ENCODE measurements at regions not wholly inside any gene's neighbourhood (a gene's known extent, or its start where the extent isn't known, plus 50 kb on each side); places are given as distances from the start of the nearest gene placed in this dataset.

- DNase-seq (ENCODE audit: insufficient read length, low spot score) (no peak), FAIRE-seq (no peak)
- no peak for TF ChIP-seq CTCF (IDR thresholded peaks at IDR 0.05; ENCODE audit: insufficient read depth, missing control alignments)
Observed at GRCh38 chr1:63152572-63152971, 169.8 kb upstream of the FOXD3 start.

- no peak for TF ChIP-seq CTCF (IDR thresholded peaks at IDR 0.05; ENCODE audit: insufficient read depth, missing control alignments)
- FAIRE-seq, result no peak
- no peak for DNase-seq (ENCODE audit: insufficient read length, low spot score)
Observed at GRCh38 chr1:63155437-63155836, 166.9 kb upstream of the FOXD3 start.

GRCh38 chr1:63157085-63157484 lies 165.3 kb upstream of the FOXD3 start:
- FAIRE-seq, result no peak
- TF ChIP-seq CTCF (IDR thresholded peaks at IDR 0.05; ENCODE audit: insufficient read depth, missing control alignments), result no peak
- no peak for DNase-seq (ENCODE audit: insufficient read length, low spot score)

- DNase-seq (ENCODE audit: insufficient read length, low spot score), result no peak
- FAIRE-seq, result peak; percentile 58
- no peak for TF ChIP-seq CTCF (IDR thresholded peaks at IDR 0.05; ENCODE audit: insufficient read depth, missing control alignments)
Observed at GRCh38 chr1:63169057-63169456, 153.3 kb upstream of the FOXD3 start.

- DNase-seq (ENCODE audit: insufficient read length, low spot score) (no peak), FAIRE-seq (no peak)
- TF ChIP-seq CTCF (IDR thresholded peaks at IDR 0.05; ENCODE audit: insufficient read depth, missing control alignments), result no peak
Observed at GRCh38 chr1:63173161-63173560, 149.2 kb upstream of the FOXD3 start.

- FAIRE-seq (no peak), DNase-seq (ENCODE audit: insufficient read length, low spot score) (no peak)
- TF ChIP-seq CTCF (IDR thresholded peaks at IDR 0.05; ENCODE audit: insufficient read depth, missing control alignments), result peak; percentile 28
Observed at GRCh38 chr1:63189677-63190076, 132.7 kb upstream of the FOXD3 start.

- DNase-seq (ENCODE audit: insufficient read length, low spot score) (no peak), FAIRE-seq (peak; percentile 74)
- TF ChIP-seq CTCF (IDR thresholded peaks at IDR 0.05; ENCODE audit: insufficient read depth, missing control alignments), result no peak
Observed at GRCh38 chr1:63190171-63190570, 132.2 kb upstream of the FOXD3 start.

Data from D721Med (cell line).